Right lobe of liver (tissue), 4 donors: ENCODE measurements at regions not wholly inside any gene's neighbourhood (a gene's known extent, or its start where the extent isn't known, plus 50 kb on each side); places are given as distances from the start of the nearest gene placed in this dataset.

Experiments
- POLR2A ChIP-seq: fragments of 450-650 bp; IDR thresholded peaks from one replicate; pipeline ENCODE4 v1.6.1; 2017; ENCODE audit warnings: antibody characterized with exemption, mild to moderate bottlenecking
- TF ChIP-seq, protein P1 (sequence below), 4 donors: fragments of 200-600 bp in 3 of 4; fragments of 450-650 bp in 1 of 4; IDR thresholded peaks; one replicate each; pipeline versions ENCODE4 v1.5.1 to v1.8.0; 2016 to 2022; ENCODE audit warnings: antibody characterized with exemption in 4 of 4, mild to moderate bottlenecking in 2 of 4
- donor health status: DM: no; HTN: no; CAD: no.
- donor health status: DM: no; HTN: no; CAD: no.
- donor health status: DM: no; HTN: yes; CAD: no.

DNA sequence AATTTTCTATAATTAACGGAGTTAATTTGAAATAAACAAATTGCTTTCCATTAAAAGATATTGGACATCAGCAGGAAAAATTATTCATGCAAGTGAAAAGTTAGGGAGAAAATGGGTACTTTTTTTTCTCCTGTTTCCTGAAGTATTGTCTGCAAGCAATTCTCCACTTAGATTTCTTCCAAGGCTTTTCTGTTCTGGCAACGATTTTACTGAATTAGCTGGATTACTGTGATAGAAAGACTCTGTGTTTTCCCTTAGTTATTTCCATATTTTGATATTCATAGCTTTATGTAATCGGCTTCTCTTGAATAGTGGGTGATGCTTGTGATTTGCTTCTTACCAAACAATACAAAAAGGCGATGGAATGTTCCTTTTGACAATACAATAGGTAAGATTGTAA is 1333.9 kb downstream of the AMY1C start:
- TF ChIP-seq, protein P1, sequence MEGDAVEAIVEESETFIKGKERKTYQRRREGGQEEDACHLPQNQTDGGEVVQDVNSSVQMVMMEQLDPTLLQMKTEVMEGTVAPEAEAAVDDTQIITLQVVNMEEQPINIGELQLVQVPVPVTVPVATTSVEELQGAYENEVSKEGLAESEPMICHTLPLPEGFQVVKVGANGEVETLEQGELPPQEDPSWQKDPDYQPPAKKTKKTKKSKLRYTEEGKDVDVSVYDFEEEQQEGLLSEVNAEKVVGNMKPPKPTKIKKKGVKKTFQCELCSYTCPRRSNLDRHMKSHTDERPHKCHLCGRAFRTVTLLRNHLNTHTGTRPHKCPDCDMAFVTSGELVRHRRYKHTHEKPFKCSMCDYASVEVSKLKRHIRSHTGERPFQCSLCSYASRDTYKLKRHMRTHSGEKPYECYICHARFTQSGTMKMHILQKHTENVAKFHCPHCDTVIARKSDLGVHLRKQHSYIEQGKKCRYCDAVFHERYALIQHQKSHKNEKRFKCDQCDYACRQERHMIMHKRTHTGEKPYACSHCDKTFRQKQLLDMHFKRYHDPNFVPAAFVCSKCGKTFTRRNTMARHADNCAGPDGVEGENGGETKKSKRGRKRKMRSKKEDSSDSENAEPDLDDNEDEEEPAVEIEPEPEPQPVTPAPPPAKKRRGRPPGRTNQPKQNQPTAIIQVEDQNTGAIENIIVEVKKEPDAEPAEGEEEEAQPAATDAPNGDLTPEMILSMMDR (IDR thresholded peaks at IDR 0.05): no peak
- no peak for TF ChIP-seq POLR2A
